ENCODE measurements at regions not wholly inside any gene's neighbourhood (a gene's known extent, or its start where the extent isn't known, plus 50 kb on each side); places are given as distances from the start of the nearest gene placed in this dataset.
"Not testable (repeated sequence)": the region's sequence is repeated elsewhere in the genome, so short reads cannot be mapped to it uniquely, and the experiment has no call there.

DNA sequence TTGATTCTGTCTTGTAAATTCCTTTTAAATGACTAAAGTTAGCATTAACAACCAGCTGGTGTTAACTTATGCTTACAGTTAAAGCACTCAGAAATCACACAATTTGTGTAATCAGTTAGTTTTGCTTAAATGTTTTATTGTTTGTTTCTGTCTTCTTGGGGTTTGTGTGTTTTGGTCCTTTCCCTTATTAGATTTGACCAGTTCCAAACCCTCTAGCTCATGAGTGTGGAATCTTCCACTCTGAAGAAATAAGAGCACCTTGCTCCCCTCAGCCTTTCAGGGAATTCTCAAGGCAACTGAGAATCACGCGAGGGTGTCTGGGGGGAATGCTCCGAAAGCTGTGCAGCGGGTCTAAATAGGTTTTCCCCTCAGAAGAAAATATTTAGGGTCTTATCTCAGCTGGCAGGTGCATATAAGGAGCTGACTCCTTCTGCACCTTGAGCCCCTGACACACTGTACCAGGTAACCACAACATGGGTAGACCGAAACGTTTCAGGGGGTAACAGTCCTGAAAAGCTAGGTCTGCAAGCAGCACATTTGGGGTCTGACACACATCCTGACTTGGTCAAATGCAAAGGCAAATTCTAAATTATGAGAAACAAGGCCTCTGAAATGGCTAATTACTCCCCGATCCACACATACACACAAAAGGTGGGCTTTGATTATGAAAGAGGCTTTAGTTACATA, 188.1 kb upstream of the ETV3 start:
- TF ChIP-seq, protein P1, sequence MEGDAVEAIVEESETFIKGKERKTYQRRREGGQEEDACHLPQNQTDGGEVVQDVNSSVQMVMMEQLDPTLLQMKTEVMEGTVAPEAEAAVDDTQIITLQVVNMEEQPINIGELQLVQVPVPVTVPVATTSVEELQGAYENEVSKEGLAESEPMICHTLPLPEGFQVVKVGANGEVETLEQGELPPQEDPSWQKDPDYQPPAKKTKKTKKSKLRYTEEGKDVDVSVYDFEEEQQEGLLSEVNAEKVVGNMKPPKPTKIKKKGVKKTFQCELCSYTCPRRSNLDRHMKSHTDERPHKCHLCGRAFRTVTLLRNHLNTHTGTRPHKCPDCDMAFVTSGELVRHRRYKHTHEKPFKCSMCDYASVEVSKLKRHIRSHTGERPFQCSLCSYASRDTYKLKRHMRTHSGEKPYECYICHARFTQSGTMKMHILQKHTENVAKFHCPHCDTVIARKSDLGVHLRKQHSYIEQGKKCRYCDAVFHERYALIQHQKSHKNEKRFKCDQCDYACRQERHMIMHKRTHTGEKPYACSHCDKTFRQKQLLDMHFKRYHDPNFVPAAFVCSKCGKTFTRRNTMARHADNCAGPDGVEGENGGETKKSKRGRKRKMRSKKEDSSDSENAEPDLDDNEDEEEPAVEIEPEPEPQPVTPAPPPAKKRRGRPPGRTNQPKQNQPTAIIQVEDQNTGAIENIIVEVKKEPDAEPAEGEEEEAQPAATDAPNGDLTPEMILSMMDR (IDR thresholded peaks at IDR 0.05; ENCODE audit: extremely low read depth, missing control alignments), result no peak
- no peak for DNase-seq (ENCODE audit: low spot score)

GRCh38 chr1:157325220-157325619, 187.0 kb upstream of the ETV3 start:
- TF ChIP-seq, protein P1 (IDR thresholded peaks at IDR 0.05; ENCODE audit: extremely low read depth, missing control alignments), result no peak
- DNase-seq (ENCODE audit: low spot score), result no peak

- not testable (repeated sequence) for DNase-seq (ENCODE audit: low spot score)
Measured at GRCh38 chr1:157321972-157322371, 183.8 kb upstream of the ETV3 start.

GRCh38 chr1:157319567-157319966, 181.4 kb upstream of the ETV3 start:
- TF ChIP-seq, protein P1 (IDR thresholded peaks at IDR 0.05; ENCODE audit: extremely low read depth, missing control alignments), result no peak

DNA sequence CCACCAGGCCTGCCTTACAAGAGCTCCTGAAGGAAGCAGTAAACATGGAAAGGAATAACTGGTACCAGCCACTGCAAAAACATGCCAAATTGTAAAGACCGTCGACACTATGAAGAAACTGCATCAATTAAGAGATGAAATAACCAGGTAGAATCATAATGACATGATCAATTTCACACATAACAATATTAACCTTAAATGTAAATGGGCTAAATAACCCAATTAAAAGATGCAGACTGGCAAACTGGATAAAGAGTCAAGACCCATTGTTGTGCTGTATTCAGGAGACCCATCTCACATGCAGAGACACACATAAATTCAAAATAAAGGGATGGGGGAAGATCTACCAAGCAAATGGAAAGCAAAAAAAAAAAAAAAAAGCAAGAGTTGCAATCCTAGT, 179.0 kb upstream of the ETV3 start:
- not testable (repeated sequence) for DNase-seq (ENCODE audit: low spot score)

More at GRCh38 chr1:157319567-157319966, 181.4 kb upstream of the ETV3 start:
- no peak for DNase-seq (ENCODE audit: low spot score)

GRCh38 chr1:157315544-157315943, 177.3 kb upstream of the ETV3 start:
- DNase-seq (ENCODE audit: low spot score), result no peak
- TF ChIP-seq, protein P1 (IDR thresholded peaks at IDR 0.05; ENCODE audit: extremely low read depth, missing control alignments), result no peak

GRCh38 chr1:157314408-157314807, 176.2 kb upstream of the ETV3 start:
- TF ChIP-seq, protein P1 (IDR thresholded peaks at IDR 0.05; ENCODE audit: extremely low read depth, missing control alignments), result no peak

DNA sequence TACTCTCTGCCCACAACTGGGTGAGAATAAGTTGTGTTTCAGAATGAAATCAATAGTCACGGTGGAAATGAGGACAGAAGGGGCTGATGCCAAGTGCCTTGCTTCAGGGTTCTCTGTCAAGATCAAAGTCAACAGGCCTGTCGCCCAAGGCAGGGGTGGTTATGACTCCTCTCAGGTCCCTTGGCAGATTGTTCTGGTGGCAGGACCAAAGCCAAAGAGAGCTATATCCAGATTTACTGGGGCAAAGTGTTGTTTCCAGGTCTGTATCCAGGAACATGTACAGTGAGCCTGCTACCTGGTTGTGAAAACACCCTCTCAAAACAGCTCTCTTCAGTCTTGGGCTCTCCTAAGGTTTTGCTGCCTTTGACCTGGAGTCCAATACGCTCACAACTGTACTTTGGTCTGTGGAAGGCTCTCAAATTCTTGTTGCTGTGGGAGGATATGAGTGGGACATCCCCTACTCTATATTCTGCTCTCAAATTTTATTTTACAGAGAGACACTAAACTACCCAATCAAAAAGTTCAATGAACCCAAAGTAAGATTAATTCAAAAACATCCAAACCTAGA, 175.1 kb upstream of the ETV3 start:
- no peak for DNase-seq (ENCODE audit: low spot score)
- TF ChIP-seq, protein P1 (IDR thresholded peaks at IDR 0.05; ENCODE audit: extremely low read depth, missing control alignments), result no peak

More at GRCh38 chr1:157314408-157314807, 176.2 kb upstream of the ETV3 start:
- no peak for DNase-seq (ENCODE audit: low spot score)

Measured in GM20000 (cell line).